Glomerular visceral epithelial cell (primary cell): ENCODE measurements at regions not wholly inside any gene's neighbourhood (a gene's known extent, or its start where the extent isn't known, plus 50 kb on each side); places are given as distances from the start of the nearest gene placed in this dataset.

ENCODE experiments used
- DNase-seq: peaks from one replicate; pipeline ENCODE4 v3.0.0-alpha.2; 2016; ENCODE audit errors: extremely low spot score

DNA sequence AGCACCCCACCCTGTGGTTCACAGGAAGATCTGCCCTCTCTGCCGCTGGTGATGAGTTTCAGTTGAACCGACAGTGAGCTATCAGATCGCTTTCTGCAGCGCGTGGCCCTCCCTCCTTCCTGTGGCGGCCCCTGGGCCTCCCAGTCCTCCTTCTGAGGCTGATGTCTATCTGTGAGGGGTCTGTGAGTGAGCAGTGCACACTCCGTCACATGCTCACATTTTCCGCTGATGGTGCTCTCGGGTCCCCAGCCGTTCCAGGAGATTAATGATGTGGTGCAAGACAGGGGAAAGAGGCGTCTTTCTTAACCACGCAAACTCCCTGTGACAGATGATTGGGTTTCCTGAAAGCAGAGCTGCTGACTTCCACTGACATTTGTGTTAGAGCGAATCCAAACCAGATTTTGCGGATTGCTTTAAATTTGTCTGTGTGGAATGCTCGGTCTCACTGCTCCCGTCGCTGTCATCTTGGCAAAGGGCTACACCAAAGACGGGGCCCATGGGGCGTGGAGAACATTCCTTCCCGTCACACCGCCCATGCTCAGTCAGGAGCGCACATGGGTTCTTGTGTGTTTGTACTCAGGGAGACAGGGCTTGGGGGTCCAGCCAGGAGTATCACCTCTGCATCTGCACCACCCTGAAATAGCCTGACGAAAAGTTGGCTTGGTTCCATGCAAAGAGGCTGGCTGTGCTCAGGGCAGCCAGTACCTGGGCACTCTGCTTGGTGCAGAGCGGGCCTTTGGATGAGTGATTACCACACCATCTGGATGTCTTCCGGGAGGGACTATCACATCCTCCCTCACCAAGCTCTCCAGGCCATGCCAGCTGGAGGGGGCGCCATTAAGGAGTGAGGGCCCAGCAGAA is 154.7 kb upstream of the HS6ST1 start:
- DNase-seq: no peak

DNA sequence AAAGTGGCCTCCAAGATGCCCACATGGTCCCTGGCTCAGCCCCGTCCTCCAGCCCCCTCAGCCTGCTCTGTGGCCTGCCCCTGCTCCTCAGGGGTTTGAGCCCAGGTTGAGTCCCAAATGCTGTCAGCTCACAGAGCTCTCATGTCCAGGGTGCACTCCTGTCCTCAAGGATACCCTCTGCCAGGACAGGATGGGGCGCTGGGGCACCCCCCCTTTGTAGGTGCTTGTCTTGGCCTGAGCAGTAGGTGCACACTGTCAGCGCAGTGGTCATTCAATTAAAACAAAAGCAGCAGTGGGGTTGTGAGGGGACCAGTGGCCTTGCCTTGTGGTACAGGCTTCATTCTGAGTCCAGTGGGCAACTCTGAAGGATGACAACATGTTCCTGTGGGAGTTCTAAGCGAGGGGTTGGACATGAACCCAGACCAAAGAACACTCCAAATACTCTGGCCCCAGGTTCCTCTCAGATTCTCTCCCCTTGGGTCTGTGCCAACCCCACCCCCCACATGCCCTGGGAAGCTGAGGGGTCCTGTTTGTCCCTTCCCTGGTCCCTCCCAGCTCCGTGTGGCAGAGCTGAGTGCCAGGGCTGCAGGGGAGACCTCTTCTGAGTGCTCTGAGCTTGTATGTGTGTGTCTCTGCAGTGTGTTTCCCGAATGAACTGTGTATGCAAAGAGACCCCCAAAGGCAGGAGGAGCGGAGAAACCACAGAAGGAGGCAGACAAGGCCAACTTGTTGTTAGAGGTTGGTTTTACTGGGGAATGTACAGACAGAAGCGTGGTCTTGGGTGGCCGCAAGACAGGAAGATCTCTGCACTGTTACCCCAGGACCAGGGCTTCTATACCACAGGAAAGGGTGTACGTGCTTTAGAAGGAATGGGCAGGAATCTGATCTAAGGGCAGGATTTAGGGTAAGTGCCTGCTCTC is 155.6 kb upstream of the HS6ST1 start:
- no peak for DNase-seq

DNA sequence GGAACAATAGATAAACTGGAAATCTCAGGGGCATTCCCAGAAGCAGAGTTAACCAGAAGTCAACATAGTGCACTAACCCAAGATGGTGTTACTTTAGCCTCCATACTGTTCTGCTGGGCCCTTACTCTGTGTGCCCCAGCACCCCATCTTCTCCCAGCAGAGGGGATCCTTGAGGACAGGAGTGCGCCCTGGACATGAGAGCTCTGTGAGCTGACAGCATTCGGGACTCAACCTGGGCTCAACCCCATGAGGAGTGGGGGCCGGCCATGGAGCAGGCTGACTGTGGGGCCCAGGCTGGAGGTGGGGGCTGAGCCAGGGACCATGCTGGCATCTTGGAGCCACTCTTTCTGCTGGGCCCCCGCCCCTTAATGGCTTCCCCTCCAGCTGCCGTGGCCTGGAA is 156.3 kb upstream of the HS6ST1 start:
- no peak for DNase-seq

DNA sequence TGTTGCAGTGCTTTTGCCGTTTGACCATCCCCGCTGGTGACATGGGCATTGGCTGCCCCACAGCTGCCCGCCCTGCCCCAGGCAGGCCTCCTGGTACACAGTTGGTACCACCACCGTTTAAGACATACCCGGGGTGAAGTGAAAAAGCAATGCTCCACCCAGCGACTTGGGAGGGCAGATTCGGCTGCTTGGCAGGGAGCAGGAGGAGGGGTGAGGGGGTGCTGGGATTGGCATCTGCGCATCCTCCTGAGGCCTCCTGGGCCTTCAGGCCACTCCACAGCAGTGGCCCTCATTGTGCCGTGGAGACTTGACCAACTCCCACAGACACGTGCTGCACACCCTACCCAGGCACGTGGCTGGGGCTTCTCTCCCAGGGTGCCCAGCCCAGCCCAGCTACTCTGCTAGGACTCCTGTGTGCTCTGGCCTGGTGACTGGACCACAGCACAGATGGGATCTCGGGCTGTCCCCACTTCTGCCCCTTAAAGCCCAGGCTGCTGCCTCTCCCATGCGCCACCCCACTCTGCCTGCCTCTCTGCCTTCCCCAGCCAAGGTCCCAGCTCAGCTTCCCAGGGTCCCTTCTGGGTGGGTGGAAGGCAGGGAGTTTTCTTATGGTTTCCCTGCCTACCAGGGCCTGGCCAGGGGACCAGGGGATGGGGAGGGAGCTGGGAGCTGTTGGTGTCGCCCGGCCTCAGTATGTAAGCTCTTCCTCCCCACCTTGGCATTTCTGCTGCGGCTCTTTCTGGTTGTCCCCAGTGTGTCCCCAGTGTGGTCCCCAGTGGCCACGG is 157.0 kb upstream of the HS6ST1 start:
- no peak for DNase-seq

DNA sequence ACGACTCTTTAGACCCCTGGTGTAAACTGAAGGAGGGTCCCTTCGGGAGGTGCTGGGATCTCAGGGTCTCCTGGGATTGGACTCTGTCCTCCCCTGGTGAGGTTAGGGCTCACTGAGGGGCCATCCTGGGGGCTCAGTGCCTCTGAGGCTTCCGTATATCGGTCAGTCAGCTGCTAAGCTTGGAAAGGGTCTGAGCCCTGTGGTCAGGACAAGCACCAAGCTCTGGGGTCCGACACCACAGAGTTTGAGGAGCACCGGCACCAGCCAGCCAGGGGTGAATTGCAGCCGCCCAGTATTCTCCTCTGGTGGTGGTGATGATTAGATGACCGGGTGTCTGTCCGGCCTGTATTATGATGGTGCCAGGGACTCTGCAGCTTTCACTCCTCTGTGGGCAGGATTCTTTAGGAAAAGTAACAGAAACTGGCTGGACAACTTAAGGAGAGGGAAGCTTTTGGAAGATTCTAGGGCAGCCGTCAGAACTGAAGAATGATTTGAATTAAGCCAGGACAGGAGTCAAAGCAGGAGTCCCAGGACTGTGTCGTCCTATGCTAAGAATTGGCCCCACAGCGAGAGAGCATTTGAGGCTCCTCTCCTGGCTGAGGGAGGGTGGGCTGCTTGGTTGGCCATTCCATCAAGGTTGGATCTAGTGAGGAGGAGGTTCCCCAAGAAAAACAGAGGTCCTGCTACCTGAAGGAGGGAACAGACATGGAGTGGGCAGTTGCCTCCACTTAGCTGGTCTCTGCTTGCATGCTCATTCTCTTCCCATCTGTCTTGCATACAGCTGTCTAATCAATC is 158.6 kb upstream of the HS6ST1 start:
- no peak for DNase-seq

DNA sequence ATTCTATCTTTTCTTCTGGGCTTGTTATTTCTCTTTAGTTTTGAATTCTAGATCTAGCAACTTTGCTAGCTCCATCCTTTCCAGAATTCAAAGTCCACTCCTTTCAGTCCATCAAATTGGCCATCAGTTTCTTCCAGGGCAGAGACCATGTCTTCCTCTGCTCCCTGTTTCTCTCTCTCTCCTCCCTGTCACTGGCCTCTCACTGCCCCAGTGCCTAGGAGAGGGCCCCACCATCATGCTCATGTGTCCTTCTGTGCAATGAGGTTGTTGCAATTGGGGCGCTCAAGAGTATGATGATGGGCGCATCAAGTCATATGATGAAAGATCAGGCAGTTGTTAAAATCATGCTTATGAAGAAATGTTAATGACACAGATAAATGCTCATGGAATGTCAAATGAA is 159.2 kb upstream of the HS6ST1 start:
- DNase-seq: no peak

DNA sequence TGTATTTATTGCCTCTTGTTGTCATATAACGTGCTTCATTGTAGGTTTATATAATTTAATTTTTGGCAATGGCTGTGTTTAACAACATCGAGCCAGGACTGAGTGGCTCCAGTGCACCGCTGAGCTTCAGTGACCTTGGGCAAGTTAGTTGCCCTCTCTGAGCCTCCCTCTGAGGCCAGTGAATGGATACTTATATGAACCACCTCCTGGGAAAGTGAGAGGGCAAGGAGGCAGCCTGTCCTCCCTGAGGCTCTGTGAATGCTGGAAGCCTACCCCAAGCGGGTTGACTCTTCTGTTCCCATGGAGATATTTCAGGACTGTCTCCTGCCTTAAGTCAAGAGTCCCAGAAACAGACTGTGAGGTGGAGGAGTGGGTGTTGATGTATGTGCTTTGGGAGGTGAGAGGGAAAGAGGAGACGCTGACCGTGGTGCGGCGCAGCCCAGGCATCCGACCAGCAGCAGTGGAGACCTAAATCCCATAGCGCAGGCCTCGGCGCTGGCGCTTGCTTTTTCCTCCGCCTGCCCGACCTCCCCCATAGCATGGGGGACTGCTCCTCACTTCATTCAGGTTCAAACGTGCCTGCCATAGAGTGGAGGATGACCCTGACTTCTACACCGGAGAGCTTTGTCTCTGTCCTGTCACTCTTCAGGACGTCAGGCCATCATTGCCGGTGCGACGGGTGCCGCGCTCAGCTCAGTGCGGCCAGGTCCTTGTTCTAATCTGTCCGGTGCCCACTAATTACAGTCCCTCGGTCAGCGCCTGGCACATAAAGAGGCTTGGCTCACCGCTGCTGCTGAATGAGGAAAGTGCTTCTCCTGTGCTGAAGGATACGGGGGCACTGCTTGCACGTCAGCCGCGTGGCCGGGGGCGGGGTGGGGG is 167.3 kb upstream of the HS6ST1 start:
- no peak for DNase-seq

DNA sequence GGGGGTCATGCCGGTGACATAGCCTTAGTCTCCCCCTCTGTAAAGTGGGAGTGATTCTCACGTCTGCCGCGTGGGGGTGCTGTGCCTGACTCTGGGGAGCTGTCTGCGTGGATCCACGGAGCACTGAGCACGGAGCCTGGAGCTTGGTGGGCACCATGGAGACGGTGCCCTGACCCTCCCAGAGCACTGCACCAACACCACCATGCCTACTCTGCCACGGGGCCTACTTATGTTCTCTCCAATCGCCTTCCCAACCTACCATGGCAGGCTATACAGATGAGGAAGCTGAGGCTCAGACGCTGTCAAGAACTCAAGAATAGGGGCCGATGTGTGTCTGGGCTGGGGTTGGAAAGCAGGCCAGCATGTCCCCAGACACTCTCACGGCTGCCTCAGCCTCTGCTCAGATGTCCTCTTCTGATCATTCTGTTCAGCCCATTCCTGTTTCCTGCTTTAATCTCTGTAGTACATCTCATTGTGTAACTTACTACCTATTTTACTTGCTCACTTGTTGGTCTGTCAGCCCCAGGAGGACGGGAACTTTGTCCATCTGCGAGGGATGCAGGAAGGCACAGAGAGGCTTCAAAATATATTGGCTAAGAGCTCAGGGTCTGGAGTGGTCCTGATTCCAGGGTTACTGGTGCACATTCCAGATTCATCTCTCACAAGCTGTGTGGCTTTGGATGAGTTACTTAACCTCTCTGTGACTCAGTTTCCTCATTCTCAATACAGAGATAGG is 168.1 kb upstream of the HS6ST1 start:
- DNase-seq: no peak

DNA sequence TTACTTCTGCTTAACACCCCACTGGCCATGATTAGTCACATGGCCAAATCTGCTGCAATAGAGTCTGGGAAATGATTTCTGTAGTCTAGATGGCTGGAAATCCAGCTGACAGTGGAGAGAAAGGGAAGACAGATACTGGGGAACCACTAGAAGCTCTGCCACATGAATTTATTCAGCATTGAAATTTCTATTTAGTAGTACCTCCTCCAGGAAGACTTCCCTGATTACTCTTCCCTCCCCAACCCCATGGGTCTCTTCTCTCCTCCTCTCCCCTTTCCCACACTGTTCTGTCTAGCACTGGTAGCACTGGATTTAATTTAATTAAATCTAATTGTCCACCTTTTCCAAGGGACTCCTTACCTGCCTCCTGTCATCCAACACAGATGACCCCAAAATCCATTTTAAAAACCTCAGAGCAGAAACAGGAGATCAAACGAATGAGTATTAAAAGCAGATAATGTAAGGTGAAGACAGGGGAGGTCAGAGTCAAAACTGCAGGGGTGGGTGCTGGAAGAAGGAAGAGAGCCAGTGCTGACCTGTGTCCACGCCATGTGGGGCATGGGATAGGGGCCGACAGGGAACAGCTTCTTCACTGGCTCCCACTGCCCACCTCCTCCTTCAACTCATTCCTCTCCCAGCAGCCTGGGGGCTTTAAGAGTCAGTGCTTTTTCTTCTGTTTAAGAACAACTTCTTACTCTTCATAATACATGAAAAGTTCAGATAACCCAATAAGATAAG is 169.2 kb upstream of the HS6ST1 start:
- DNase-seq: no peak

DNA sequence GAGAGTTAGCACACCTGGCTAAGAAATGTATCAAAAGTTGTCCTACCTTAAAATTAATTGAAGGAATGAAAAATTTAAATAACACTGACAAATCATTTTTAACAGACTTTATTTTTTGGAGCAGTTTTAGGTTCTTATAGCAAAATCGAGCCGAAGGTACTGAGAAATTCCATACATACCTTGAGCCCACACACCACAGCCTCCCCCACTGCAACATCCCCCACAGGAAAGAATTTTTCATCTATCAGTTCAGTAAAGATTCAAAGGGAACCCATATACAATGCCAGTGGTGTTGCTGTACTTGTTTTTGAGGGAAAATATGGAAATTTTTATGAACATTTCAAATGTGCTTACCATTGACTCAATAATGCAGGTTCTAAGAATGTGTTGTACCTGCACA is 169.8 kb upstream of the HS6ST1 start:
- DNase-seq: no peak

DNA sequence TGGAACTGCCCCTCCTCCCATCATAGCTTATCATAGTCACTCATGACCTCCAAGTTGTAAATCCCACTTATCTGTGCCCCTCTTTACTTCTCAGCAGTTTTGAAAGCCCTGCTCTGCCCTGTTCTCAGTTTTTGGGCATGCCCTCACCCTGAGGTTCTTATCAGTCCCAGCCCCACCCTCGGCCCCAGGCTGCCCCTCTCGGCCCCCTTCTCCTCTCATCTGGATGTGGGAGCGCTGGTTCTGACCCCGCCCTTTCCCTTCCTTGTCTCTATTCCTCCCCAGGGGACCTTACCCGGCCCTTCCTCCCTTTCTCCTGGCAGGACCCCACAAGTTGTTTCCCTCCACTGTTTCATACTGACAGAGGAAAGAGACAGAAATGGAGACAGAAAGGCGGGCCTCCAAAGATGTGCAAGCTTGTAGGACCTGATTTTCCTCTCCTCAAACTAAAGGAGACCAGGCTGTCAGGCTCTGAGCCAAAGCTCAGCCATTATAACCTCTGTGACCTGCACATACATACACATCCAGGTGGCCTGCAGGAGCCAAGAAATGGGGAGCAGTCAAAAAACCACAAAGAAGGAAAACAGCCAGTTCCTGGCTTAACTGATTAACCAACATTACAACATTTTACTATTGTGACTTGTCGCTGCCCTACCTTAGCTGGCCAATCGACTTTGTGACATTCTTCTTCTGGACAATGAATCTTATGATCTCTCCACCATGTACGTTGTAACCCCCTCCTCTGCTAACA is 171.0 kb upstream of the HS6ST1 start:
- no peak for DNase-seq

DNA sequence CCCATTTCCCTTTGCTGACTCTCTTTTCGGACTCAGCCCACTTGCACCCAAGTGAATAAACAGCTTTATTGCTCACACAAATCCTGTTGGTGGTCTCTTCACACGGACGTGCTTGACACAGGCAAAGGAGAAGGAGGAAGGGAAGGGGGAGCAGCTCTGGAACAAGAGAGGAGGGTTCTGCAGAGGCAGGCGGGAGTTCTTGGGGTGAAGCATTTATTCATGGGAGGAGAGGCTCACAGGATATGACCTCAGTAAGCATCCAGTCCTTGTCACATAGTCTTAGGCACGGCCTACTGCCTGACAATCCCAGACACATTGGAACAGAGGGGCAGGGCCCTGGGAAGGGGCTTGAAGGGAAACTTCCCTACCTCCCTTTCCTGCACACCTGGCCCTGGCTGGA is 171.7 kb upstream of the HS6ST1 start:
- no peak for DNase-seq

DNA sequence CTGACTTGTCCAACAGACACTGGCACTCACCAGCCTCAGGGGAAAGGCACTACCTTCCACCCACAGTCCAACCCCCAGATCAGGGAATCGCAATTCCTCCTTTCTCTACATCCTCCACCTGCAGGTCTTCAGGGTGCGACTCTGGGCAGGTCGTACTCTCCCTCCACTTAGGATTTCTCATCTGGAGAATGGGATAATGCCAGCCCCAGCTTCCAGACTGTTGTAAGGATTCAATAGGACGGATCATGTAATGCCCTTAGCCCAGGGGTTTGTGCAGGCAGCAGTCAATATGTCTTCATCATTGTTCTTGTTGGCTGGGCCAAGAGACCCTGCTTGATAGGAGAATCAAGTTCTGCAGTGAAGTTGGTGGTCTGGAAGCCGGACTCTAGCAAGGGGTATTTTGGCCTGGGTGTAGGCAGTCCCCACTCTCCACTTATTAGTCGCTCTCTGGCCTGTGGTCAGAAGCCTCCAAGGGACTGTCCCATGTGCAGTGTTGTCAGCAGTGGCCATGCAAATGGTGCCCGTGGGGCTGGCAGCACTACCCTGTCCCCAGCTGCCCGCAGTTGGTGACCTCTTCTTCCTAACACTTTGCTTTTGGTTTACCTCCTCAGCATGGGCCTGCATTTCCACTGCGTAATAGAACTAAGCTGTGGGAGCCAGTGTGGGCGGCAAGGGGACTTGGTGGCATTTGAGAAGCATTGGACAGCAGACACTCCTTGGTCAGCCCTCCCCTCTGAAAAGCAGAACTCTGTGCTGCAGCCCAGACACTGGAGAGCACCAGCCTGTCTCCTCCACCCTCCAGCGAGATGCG is 172.4 kb upstream of the HS6ST1 start:
- DNase-seq: no peak

DNA sequence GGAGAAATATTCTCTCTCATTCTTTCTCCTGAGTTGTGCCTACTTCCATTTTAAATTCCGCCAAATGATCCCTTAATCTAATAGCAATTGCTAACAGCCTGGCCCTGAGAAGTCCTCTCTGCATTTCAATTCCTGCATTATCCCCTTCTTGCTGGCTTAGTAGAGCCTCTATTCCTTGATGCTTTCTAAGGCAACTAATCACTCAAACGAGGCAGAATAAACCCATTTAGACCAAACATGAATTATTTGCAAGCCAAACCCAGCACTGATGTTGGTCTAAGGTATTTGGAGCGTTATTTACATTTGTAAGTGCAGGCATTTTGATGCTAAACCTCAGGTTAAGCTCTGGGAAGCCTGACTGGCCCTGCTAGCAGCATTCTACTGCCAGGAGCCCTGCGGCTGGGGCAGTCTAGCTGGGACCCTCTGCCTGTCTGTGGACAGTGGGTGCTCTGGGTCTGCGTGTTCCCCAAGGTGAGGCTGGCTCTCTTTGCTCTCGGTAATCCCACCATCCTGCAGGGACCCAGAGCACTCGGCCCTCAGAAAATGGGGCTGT is 173.1 kb upstream of the HS6ST1 start:
- DNase-seq: no peak

DNA sequence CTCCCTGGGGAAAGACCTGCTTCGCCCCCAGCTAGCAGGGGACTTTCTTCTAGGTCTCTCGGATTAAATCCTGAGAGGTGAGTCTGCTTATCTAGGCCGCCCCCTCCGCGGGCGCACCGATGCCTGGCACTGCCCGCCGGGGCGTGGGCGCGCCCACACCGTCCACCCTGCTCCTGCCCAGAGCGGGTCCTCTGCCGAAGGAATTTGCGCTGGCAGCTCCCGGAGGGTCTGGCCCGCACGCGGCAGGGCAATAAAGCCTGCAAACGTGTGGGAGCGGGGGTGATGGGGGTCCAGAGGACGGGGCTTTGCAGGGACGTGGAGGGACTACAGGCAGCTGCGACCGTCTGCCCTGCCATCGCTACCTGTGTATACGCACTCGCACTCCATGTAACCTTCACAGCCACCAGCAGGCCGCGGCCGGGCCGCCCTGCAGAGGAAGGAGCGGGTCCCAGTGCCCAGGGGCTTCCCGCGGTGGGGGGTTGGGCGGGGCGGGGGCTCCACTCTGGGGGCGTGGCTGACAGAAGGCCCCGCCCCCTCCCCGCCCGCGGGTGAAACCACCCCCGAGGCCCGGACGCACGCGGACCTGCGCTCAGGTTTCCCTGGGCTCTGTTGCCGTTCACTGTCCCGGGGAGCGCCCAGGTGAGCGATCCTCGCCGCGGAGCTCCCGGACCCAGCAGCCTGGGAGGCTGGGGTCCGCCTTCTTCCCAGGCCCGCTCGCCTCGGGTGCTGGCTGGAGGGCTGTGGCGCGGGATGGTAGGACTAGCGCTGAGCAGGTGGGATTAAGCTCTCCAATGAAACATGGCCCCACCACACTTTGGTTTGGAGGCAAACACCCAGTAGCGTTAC is 174.5 kb upstream of the HS6ST1 start:
- DNase-seq: no peak

DNA sequence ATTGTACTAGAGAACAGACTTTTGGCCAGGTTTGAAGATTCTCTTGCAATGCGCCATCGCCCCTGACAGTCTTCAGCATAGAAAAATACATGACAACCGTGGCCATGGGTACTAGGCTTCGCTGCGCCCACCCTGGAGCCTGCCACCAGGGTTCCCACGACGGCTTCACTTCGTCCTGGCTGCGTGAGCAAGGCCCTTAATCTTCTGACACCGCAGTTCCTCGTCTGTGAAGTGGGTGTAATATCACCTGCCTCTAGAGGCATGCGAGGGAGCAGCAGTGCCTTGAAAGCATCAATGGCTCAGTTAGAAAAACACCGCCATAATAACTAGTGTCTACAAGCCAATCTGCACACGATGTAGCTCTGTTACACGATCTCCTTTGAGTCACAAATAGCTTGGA is 175.2 kb upstream of the HS6ST1 start:
- DNase-seq: no peak
